AML-193 (cell line): ENCODE measurements at regions not wholly inside any gene's neighbourhood (a gene's known extent, or its start where the extent isn't known, plus 50 kb on each side); places are given as distances from the start of the nearest gene placed in this dataset.

Source experiments
- DNase-seq, 2 experiments: peaks; one replicate each; lab custom pipeline; 2025; lab: John Stamatoyannopoulos, UW

DNA sequence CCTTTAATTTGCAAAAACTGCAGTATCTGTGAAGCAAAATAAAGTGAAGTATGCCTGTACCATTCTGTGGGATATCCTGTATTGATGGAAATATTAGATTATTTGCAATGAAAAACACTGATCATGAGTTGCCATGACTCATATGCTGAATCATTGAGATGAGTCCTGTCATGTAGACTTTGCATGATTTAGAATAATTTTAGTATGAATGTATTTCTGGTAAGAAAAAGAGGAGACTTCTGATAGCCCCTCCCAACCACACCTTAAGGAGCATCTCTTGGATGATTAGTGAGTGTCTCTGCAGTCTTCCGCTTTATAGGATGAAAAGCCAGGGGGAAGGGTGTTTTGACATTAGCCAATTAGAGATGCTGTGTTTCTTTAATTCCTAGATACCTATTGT is 55.2 kb upstream of the PTGS2 start:
- no peak for DNase-seq

DNA sequence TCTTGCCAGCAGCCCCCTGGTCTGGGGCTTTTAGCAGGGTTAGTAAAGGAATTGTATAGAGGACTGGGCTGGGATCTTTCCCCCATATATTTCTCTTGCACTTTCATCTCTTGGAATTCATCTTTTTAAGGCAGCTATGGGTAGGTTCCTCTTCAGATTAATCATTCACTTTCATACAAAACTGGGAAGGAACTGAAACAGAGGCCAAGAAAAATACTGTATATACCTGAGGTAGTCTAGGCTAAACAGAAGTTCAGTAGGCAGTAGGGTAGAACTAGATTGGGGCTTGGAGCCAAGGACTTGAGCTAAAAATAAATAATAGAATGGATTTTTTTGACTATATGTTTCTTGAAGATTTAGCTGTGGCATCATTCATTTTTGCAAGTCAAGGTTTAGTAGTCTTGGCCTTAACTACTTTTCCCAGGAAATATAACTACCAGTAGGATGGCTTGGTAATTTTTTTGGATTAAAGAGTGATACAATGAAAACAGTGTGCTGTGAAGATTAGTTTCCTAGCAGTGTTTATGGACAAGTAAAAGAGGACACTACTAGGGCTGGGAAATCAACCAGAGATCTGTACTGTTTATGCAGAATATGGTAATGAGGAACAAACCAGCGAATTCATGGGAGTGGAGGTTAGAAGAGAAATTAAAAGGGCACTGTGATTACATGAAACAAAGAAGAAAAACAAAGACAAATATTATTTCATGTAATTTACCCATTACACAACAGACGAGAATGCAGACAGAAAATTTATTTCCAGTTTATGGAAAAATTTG is 50.9 kb upstream of the PTGS2 start:
- DNase-seq: no peak
